Mononuclear cell (primary cell): ENCODE measurements at regions not wholly inside any gene's neighbourhood (a gene's known extent, or its start where the extent isn't known, plus 50 kb on each side); places are given as distances from the start of the nearest gene placed in this dataset.
"Not testable (repeated sequence)": the region's sequence is repeated elsewhere in the genome, so short reads cannot be mapped to it uniquely, and the experiment has no call there.

Source experiments
- H3K27me3 ChIP-seq: 2 replicates; pipeline ENCODE4 v1.6.0; 2011; ENCODE audit warnings: low read length, control low read depth; ENCODE audit not compliant: insufficient read depth
- H3K4me1 ChIP-seq: 2 replicates; pipeline ENCODE4 v1.5.1; 2011; ENCODE audit warnings: mild to moderate bottlenecking, low read length, control low read depth; ENCODE audit not compliant: insufficient read depth
- H3K4me3 ChIP-seq: 2 replicates; pipeline ENCODE4 v1.5.1; 2011; ENCODE audit warnings: mild to moderate bottlenecking, low read length, moderate library complexity
- H3K9me3 ChIP-seq: 2 replicates; pipeline ENCODE4 v1.5.1; 2011; ENCODE audit warnings: low read depth, mild to moderate bottlenecking, control low read depth, low read length

- H3K27me3 ChIP-seq, H3K4me3 ChIP-seq, H3K4me1 ChIP-seq, H3K9me3 ChIP-seq: not testable (repeated sequence)
These were observed 121.8 kb upstream of the RASA1 start for GRCh38 chr5:87145853-87146252.

GRCh38 chr5:87147441-87147840 is 120.2 kb upstream of the RASA1 start:
- Histone ChIP-seq H3K4me3 (no peak overlapping the region), H3K27me3 (no peaks in the 10 kb centered on the region), H3K4me1 (peaks cover 3% of the 10 kb centered on the region), H3K9me3 (no peaks in the 10 kb centered on the region)

GRCh38 chr5:87150630-87151029 is 117.1 kb upstream of the RASA1 start:
- Histone ChIP-seq H3K4me1 (peaks cover 3% of the 10 kb centered on the region), H3K9me3 (no peaks in the 10 kb centered on the region), H3K4me3 (no peak overlapping the region), H3K27me3 (no peaks in the 10 kb centered on the region)

GRCh38 chr5:87151547-87151946 is 116.1 kb upstream of the RASA1 start:
- H3K4me3 ChIP-seq = no peak overlapping the region
- H3K27me3 ChIP-seq = no peaks in the 10 kb centered on the region
- peaks cover 3% of the 10 kb centered on the region for H3K4me1 ChIP-seq
- H3K9me3 ChIP-seq = no peaks in the 10 kb centered on the region

- H3K4me1 ChIP-seq = peaks cover 3% of the 10 kb centered on the region
- H3K4me3 ChIP-seq = no peak overlapping the region
- H3K9me3 ChIP-seq = no peaks in the 10 kb centered on the region
- H3K27me3 ChIP-seq = no peaks in the 10 kb centered on the region
These were observed 114.8 kb upstream of the RASA1 start for GRCh38 chr5:87152886-87153285.

- no peak overlapping the region for H3K4me3 ChIP-seq
- H3K27me3 ChIP-seq = no peaks in the 10 kb centered on the region
- H3K4me1 ChIP-seq = peaks cover 3% of the 10 kb centered on the region
- H3K9me3 ChIP-seq = no peaks in the 10 kb centered on the region
These were observed 113.5 kb upstream of the RASA1 start for GRCh38 chr5:87154191-87154590.

GRCh38 chr5:87155106-87155505 is 112.6 kb upstream of the RASA1 start:
- Histone ChIP-seq H3K4me1 (peaks cover 3% of the 10 kb centered on the region), H3K27me3 (no peaks in the 10 kb centered on the region), H3K9me3 (no peaks in the 10 kb centered on the region), H3K4me3 (no peak overlapping the region)

- H3K27me3 ChIP-seq = no peaks in the 10 kb centered on the region
- no peaks in the 10 kb centered on the region for H3K9me3 ChIP-seq
- H3K4me3 ChIP-seq = no peak overlapping the region
- H3K4me1 ChIP-seq = peaks cover 2% of the 10 kb centered on the region
These were observed 111.1 kb upstream of the RASA1 start for GRCh38 chr5:87156631-87157030.

GRCh38 chr5:87164409-87164808 is 103.3 kb upstream of the RASA1 start:
- Histone ChIP-seq H3K4me3 (no peak overlapping the region), H3K9me3 (no peaks in the 10 kb centered on the region), H3K27me3 (no peaks in the 10 kb centered on the region), H3K4me1 (no peaks in the 10 kb centered on the region)

- no peak overlapping the region for H3K4me3 ChIP-seq
- no peaks in the 10 kb centered on the region for H3K27me3 ChIP-seq
- no peaks in the 10 kb centered on the region for H3K4me1 ChIP-seq
- no peaks in the 10 kb centered on the region for H3K9me3 ChIP-seq
These were observed 98.2 kb upstream of the RASA1 start for GRCh38 chr5:87169300-87169991.

- Histone ChIP-seq H3K4me1 (no peaks in the 10 kb centered on the region), H3K27me3 (no peaks in the 10 kb centered on the region), H3K9me3 (no peaks in the 10 kb centered on the region), H3K4me3 (no peak overlapping the region)
These were observed 96.9 kb upstream of the RASA1 start for GRCh38 chr5:87170799-87171198.

GRCh38 chr5:87182649-87183048 is 85.0 kb upstream of the RASA1 start:
- no peaks in the 10 kb centered on the region for H3K9me3 ChIP-seq
- no peaks in the 10 kb centered on the region for H3K4me1 ChIP-seq
- H3K27me3 ChIP-seq = no peaks in the 10 kb centered on the region
- H3K4me3 ChIP-seq = no peak overlapping the region

- no peaks in the 10 kb centered on the region for H3K27me3 ChIP-seq
- no peak overlapping the region for H3K4me3 ChIP-seq
- H3K4me1 ChIP-seq = no peaks in the 10 kb centered on the region
- no peaks in the 10 kb centered on the region for H3K9me3 ChIP-seq
These were observed 83.8 kb upstream of the RASA1 start for GRCh38 chr5:87183896-87184295.

GRCh38 chr5:87184605-87185004 is 83.1 kb upstream of the RASA1 start:
- Histone ChIP-seq H3K9me3 (no peaks in the 10 kb centered on the region), H3K4me1 (no peaks in the 10 kb centered on the region), H3K27me3 (no peaks in the 10 kb centered on the region), H3K4me3 (no peak overlapping the region)

- H3K4me1 ChIP-seq = no peaks in the 10 kb centered on the region
- H3K9me3 ChIP-seq = no peaks in the 10 kb centered on the region
- H3K4me3 ChIP-seq = no peak overlapping the region
- no peaks in the 10 kb centered on the region for H3K27me3 ChIP-seq
These were observed 81.8 kb upstream of the RASA1 start for GRCh38 chr5:87185838-87186237.

- H3K4me3 ChIP-seq = no peak overlapping the region
- H3K9me3 ChIP-seq = no peaks in the 10 kb centered on the region
- no peaks in the 10 kb centered on the region for H3K27me3 ChIP-seq
- no peaks in the 10 kb centered on the region for H3K4me1 ChIP-seq
These were observed 79.3 kb upstream of the RASA1 start for GRCh38 chr5:87188391-87188790.
